CD4-positive, alpha-beta T cell (primary cell): ENCODE measurements at regions not wholly inside any gene's neighbourhood (a gene's known extent, or its start where the extent isn't known, plus 50 kb on each side); places are given as distances from the start of the nearest gene placed in this dataset.

Experiments
- ATAC-seq: fragments of 200-7000 bp; cut with Tn5 transposase; one replicate; pipeline ENCODE4 v1.10.0; 2022; ENCODE audit warnings: mild to moderate bottlenecking; ENCODE audit not compliant: poor library complexity
- CTCF ChIA-PET: fragments of 350-600 bp; sonication (Branson Sonifier 250); formaldehyde crosslinking; loops from one replicate; lab custom pipeline; 2021; ENCODE audit warnings: antibody characterized with exemption, inconsistent platforms; lab: Charles Lee
- POLR2A ChIA-PET: fragments of 350-600 bp; sonication (Branson Sonifier 250); formaldehyde crosslinking; loops from one replicate; lab custom pipeline; 2021; ENCODE audit warnings: antibody characterized with exemption, inconsistent platforms; lab: Charles Lee
- DNase-seq, 14 experiments: peaks; one replicate each; pipeline ENCODE4 v3.0.0-alpha.2; 2013 to 2020; ENCODE audit warnings: mixed read lengths in 2 of 14
- H3K27ac ChIP-seq, 2 donors: one replicate each; pipeline versions ENCODE4 v1.5.1 to v1.7.0; 2013; ENCODE audit warnings: low read length in 2 of 2, low read depth in 1 of 2, mild to moderate bottlenecking in 1 of 2
- H3K27me3 ChIP-seq, 2 experiments: 1 replicate in 1 of 2; 2 replicates in 1 of 2; pipeline versions ENCODE4 v1.6.1 to v1.7.0; 2013; ENCODE audit warnings: low read length in 2 of 2, control low read depth in 1 of 2, mild to moderate bottlenecking in 1 of 2, moderate library complexity in 1 of 2; ENCODE audit not compliant: insufficient read depth in 2 of 2, control insufficient read depth in 1 of 2
- H3K36me3 ChIP-seq: one replicate; pipeline ENCODE4 v1.6.1; 2013; ENCODE audit warnings: low read length, control low read depth; ENCODE audit not compliant: insufficient read depth
- H3K4me1 ChIP-seq: one replicate; pipeline ENCODE4 v1.6.1; 2013; ENCODE audit warnings: low read length, control low read depth; ENCODE audit not compliant: insufficient read depth
- H3K4me3 ChIP-seq: one replicate; pipeline ENCODE4 v1.5.1; 2013; ENCODE audit warnings: mild to moderate bottlenecking, low read length, moderate library complexity
- H3K9me3 ChIP-seq, 2 experiments: 1 replicate in 1 of 2; 2 replicates in 1 of 2; pipeline versions ENCODE4 v1.6.1 to v1.7.0; 2013; ENCODE audit warnings: low read length in 2 of 2, mild to moderate bottlenecking in 2 of 2, control low read depth in 1 of 2, moderate library complexity in 1 of 2; ENCODE audit not compliant: control insufficient read depth in 1 of 2, insufficient read depth in 1 of 2
- H3K27ac Mint-ChIP-seq: one replicate; pipeline ENCODE4 v1.8.0; 2020; ENCODE audit warnings: mixed read lengths
- H3K27me3 Mint-ChIP-seq: one replicate; pipeline ENCODE4 v1.8.0; 2021; ENCODE audit warnings: mixed read lengths
- H3K36me3 Mint-ChIP-seq: one replicate; pipeline ENCODE4 v1.8.0; 2021; ENCODE audit warnings: low read depth, mixed read lengths
- H3K4me1 Mint-ChIP-seq: one replicate; pipeline ENCODE4 v1.8.0; 2021; ENCODE audit warnings: low read depth, mixed read lengths
- H3K4me3 Mint-ChIP-seq: one replicate; pipeline ENCODE4 v1.8.0; 2020; ENCODE audit warnings: mild to moderate bottlenecking, mixed read lengths
- H3K9me3 Mint-ChIP-seq: one replicate; pipeline ENCODE4 v1.8.0; 2020; ENCODE audit warnings: mixed read lengths
- CTCF ChIP-seq: fragments of 200-600 bp; IDR thresholded peaks from one replicate; pipeline ENCODE4 v1.8.0; 2022; ENCODE audit warnings: antibody characterized with exemption, mild to moderate bottlenecking
- intact Hi-C, 2 experiments: fragments of 100-400 bp; cut with DNase I in 1 of 2; cut with micrococcal nuclease in 1 of 2; formaldehyde crosslinking; loops; one replicate each; pipeline versions ENCODE4 v1.15.1 to v1.9.0; 2023 to 2025; cut with DNase I, micrococcal nuclease

GRCh38 chrX:134075894-134076718 lies 90.7 kb upstream of the GPC3 start:
- Mint-ChIP-seq H3K4me3 (no peak overlapping the region), H3K9me3 (no peaks in the 10 kb centered on the region), H3K4me1 (no peaks in the 10 kb centered on the region), H3K27me3 (peaks cover 4% of the 10 kb centered on the region), H3K27ac (no peak overlapping the region), H3K36me3 (no peaks in the 10 kb centered on the region)
- ChIA-PET POLR2A (no interaction called here), CTCF (no interaction called here)
- intact Hi-C loops, result no loop called here
- Histone ChIP-seq H3K4me3 (no peak overlapping the region), H3K27ac (no peak overlapping the region), H3K4me1 (no peaks in the 10 kb centered on the region), H3K9me3 (no peaks in the 10 kb centered on the region), H3K27me3 (no peaks in the 10 kb centered on the region), H3K36me3 (no peaks in the 10 kb centered on the region)
- DNase-seq (no peak), ATAC-seq (no peak)
- TF ChIP-seq CTCF, result no peak

GRCh38 chrX:134095366-134095765 lies 110.0 kb upstream of the GPC3 start:
- DNase-seq, result no peak
- no peak for ATAC-seq

GRCh38 chrX:134101636-134102035 lies 116.2 kb upstream of the GPC3 start:
- DNase-seq, result no peak
- Histone ChIP-seq H3K36me3 (no peaks in the 10 kb centered on the region), H3K4me1 (no peaks in the 10 kb centered on the region), H3K9me3 (no peaks in the 10 kb centered on the region), H3K4me3 (no peak overlapping the region), H3K27ac (no peak overlapping the region), H3K27me3 (no peaks in the 10 kb centered on the region)
- peaks cover 5% of the 10 kb centered on the region for H3K9me3 Mint-ChIP-seq
- no peak overlapping the region for H3K4me3 Mint-ChIP-seq
- no peak for ATAC-seq
- H3K27ac Mint-ChIP-seq, result no peak overlapping the region
- H3K36me3 Mint-ChIP-seq, result no peaks in the 10 kb centered on the region
- H3K27me3 Mint-ChIP-seq, result no peaks in the 10 kb centered on the region
- intact Hi-C loops, result no loop called here
- ChIA-PET POLR2A (no interaction called here), CTCF (interaction anchor here (0.6 kb wide), 1 partner anchor 293 kb away, joined by 4 read pairs; no protein-coding TSS in a partner anchor)
- no peak for TF ChIP-seq CTCF
- no peaks in the 10 kb centered on the region for H3K4me1 Mint-ChIP-seq

More at GRCh38 chrX:134095366-134095765, 110.0 kb upstream of the GPC3 start:
- Mint-ChIP-seq H3K27me3 (no peaks in the 10 kb centered on the region), H3K9me3 (peaks cover 3% of the 10 kb centered on the region), H3K27ac (no peak overlapping the region), H3K4me1 (no peaks in the 10 kb centered on the region), H3K36me3 (no peaks in the 10 kb centered on the region), H3K4me3 (no peak overlapping the region)
- Histone ChIP-seq H3K4me1 (no peaks in the 10 kb centered on the region), H3K27ac (no peak overlapping the region), H3K36me3 (no peaks in the 10 kb centered on the region), H3K27me3 (no peaks in the 10 kb centered on the region), H3K4me3 (no peak overlapping the region), H3K9me3 (no peaks in the 10 kb centered on the region)
- CTCF ChIA-PET, result no interaction called here
- TF ChIP-seq CTCF, result no peak
- POLR2A ChIA-PET, result no interaction called here
- intact Hi-C loops, result no loop called here
